Right atrium auricular region (tissue), 2 donors: ENCODE measurements at regions not wholly inside any gene's neighbourhood (a gene's known extent, or its start where the extent isn't known, plus 50 kb on each side); places are given as distances from the start of the nearest gene placed in this dataset.

Source experiments
- DNase-seq: peaks from one replicate; pipeline ENCODE4 v3.0.0-alpha.2; 2019; ENCODE audit warnings: low spot score
- H3K27ac ChIP-seq, 2 donors: fragments of 200-600 bp; sonication (generic); 1 replicate in 1 of 2; 2 replicates in 1 of 2; pipeline ENCODE4 v1.5.1; 2016 to 2019
- H3K27me3 ChIP-seq, 2 donors: fragments of 200-600 bp; sonication (generic); one replicate each; pipeline versions ENCODE4 v1.5.1 to v1.6.0; 2017 to 2019
- H3K36me3 ChIP-seq: fragments of 200-600 bp; sonication (generic); one replicate; pipeline ENCODE4 v1.5.1; 2016
- H3K4me1 ChIP-seq, 2 donors: fragments of 200-600 bp; sonication (generic); one replicate each; pipeline versions ENCODE4 v1.5.1 to v1.6.0; 2017 to 2019
- H3K4me3 ChIP-seq, 2 donors: fragments of 200-600 bp; sonication (generic); 1 replicate in 1 of 2; 2 replicates in 1 of 2; pipeline ENCODE4 v1.5.1; 2017 to 2019; ENCODE audit warnings: mild to moderate bottlenecking in 1 of 2, moderate library complexity in 1 of 2
- H3K9me3 ChIP-seq, 2 donors: fragments of 200-600 bp; sonication (generic); one replicate each; pipeline ENCODE4 v1.5.1; 2019
- TF ChIP-seq, protein P1 (sequence below), 2 donors: fragments of 200-600 bp; sonication (generic); IDR thresholded peaks; one replicate each; pipeline ENCODE4 v1.5.1; 2019; ENCODE audit warnings: antibody characterized with exemption in 2 of 2

DNA sequence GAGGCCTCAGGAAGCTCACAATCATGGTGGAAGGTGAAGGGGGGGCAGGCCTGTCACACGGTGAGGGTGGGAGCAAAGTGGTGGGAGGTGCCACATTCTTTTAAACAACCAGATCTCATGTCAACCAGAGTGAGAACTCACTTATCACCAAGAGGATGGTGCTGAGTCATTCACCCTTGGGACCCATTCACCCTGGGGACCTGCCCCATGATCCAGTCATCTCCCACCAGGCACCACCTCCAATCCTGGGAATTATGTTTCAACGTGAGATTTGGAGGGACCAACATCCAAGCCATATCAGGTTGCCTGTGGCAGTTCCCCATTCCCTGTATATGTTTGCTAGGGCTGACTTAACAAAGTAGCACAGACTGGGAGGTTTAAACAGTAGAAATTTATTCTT, 318.4 kb upstream of the CLNK start:
- TF ChIP-seq, protein P1, sequence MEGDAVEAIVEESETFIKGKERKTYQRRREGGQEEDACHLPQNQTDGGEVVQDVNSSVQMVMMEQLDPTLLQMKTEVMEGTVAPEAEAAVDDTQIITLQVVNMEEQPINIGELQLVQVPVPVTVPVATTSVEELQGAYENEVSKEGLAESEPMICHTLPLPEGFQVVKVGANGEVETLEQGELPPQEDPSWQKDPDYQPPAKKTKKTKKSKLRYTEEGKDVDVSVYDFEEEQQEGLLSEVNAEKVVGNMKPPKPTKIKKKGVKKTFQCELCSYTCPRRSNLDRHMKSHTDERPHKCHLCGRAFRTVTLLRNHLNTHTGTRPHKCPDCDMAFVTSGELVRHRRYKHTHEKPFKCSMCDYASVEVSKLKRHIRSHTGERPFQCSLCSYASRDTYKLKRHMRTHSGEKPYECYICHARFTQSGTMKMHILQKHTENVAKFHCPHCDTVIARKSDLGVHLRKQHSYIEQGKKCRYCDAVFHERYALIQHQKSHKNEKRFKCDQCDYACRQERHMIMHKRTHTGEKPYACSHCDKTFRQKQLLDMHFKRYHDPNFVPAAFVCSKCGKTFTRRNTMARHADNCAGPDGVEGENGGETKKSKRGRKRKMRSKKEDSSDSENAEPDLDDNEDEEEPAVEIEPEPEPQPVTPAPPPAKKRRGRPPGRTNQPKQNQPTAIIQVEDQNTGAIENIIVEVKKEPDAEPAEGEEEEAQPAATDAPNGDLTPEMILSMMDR (IDR thresholded peaks at IDR 0.05): no peak
- no peaks in the 10 kb centered on the region for H3K27me3 ChIP-seq
- H3K36me3 ChIP-seq: no peaks in the 10 kb centered on the region
- H3K9me3 ChIP-seq: no peaks in the 10 kb centered on the region
- H3K27ac ChIP-seq: no peak overlapping the region
- no peaks in the 10 kb centered on the region for H3K4me1 ChIP-seq
- DNase-seq: no peak
- no peak overlapping the region for H3K4me3 ChIP-seq

DNA sequence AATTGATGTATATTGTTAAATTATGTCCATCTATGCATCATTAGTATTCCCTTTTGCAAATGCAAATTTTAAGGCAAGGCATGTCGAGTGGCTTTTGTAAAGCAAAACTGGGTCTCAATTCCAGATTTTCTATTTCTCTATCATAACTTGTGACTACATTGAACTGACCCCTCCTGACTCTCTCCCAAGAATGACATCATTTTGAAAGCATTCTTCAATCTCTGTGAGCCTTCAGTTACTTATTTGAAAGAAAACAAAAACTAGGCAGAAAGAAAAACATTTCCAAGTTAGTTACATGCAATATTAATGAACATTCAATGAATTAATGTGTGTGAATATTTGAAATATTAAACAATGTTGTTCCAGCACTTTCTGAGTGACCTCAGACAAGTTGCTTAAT, 314.3 kb upstream of the CLNK start:
- Histone ChIP-seq H3K27ac (no peak overlapping the region), H3K9me3 (no peaks in the 10 kb centered on the region)
- no peak for DNase-seq

DNA sequence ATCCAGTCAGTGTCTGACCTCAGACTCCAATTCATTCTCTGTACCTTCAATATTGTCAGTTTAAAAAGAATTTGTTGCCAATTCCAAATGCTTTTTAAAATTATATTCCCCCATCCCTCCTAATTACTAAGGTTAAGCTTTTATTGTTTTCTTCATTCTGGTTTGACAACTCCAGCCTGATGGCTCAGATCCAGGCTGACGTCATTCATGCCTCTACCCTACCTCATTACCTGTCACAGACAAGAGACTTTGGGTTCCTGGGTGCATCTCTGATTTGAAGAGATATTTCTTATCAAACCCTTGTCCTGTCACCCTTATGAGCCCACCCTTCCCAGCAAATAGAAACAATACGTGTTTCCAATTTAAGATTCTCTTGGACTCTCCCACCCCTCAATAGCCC, 300.2 kb upstream of the CLNK start:
- Histone ChIP-seq H3K9me3 (no peaks in the 10 kb centered on the region), H3K4me1 (no peaks in the 10 kb centered on the region), H3K4me3 (no peak overlapping the region), H3K36me3 (no peaks in the 10 kb centered on the region), H3K27me3 (no peaks in the 10 kb centered on the region), H3K27ac (no peak overlapping the region)
- DNase-seq: no peak
- TF ChIP-seq, protein P1 (IDR thresholded peaks at IDR 0.05): no peak

More for the DNA sequence above, 314.3 kb upstream of the CLNK start:
- no peaks in the 10 kb centered on the region for H3K4me1 ChIP-seq
- H3K36me3 ChIP-seq: no peaks in the 10 kb centered on the region
- TF ChIP-seq, protein P1 (IDR thresholded peaks at IDR 0.05): no peak
- H3K4me3 ChIP-seq: no peak overlapping the region
- H3K27me3 ChIP-seq: no peaks in the 10 kb centered on the region

DNA sequence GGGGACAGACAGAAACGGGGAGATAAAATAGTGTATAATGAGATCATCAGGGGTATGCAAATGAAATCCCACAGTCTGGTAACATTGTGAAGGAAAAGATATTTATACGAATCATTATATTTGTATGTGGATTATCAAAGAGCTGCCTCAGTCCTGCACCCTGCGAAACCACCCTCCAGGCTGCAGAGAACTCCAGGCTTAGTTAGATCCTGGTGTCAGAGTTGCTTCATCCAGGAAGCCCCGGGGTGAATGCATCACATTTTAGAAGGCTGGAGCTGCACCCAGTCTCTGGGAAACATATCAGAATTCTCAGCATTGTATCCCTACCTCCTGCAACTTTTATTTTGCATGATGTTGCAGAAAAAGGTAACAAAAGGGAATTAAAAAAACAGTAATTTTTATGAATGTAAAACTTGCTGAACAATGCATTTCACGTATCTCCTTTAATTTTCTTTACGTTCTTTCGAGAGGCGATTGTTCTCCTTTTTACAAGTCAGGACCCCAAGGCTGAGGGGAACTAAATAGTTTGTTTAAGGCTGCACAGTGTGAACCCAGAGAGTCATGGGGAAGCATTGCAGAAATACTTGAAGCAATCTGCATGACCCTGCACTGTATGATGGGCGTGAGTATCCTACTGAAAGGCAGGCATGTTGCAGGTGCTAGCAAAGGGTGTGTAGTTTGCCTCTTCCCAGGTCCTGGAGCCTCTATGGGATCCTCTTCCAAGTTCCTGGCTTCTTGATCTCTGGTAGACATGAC, 299.5 kb upstream of the CLNK start:
- no peaks in the 10 kb centered on the region for H3K4me1 ChIP-seq
- H3K4me3 ChIP-seq: no peak overlapping the region
- TF ChIP-seq, protein P1 (IDR thresholded peaks at IDR 0.05): no peak
- H3K36me3 ChIP-seq: no peaks in the 10 kb centered on the region
- no peak for DNase-seq
- H3K9me3 ChIP-seq: no peaks in the 10 kb centered on the region
- no peak overlapping the region for H3K27ac ChIP-seq
- H3K27me3 ChIP-seq: no peaks in the 10 kb centered on the region

DNA sequence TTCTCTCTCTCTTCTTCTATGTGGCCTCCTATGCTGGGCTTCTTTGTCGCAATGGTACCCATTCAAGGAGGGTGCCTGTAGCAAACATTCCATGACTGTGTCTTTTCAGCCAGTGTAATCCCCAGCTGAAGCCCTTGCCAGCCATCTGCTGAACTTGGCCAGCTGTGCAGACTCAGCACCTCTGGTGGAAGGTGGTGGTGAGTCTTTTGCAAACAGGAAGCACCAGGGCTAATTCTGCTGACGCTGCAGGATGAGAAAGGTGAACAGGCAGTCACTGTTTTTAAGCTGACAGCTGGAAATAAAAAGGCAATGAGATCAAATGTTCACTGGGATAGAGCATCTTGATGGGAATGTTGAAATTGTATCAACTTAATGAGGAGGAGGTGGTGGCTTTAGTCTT, 298.7 kb upstream of the CLNK start:
- DNase-seq: no peak
- Histone ChIP-seq H3K36me3 (no peaks in the 10 kb centered on the region), H3K27me3 (no peaks in the 10 kb centered on the region), H3K9me3 (no peaks in the 10 kb centered on the region), H3K4me1 (no peaks in the 10 kb centered on the region), H3K4me3 (no peak overlapping the region), H3K27ac (no peak overlapping the region)
- TF ChIP-seq, protein P1 (IDR thresholded peaks at IDR 0.05): no peak

DNA sequence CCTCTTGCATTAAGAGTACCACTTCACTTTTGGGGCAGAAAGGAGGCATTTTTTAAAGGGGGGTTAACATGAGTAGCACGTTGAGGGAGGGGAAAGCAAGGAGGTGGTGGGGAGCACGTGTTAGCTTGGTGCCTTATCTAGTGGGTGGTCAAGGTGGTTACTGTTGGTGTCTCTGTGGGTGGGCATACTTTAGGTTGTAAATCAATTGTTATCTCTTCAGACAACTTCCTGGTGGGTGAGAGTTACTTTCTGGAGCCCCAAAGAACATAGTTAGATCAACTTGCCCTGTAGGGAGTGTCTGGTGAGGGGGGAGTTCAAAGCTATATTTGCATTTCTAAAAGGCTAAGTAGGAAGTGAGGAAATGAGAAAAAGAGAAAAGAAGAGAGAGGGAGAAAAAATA, 297.7 kb upstream of the CLNK start:
- no peak overlapping the region for H3K27ac ChIP-seq
- no peak for DNase-seq

More for the DNA sequence above, 297.7 kb upstream of the CLNK start:
- no peaks in the 10 kb centered on the region for H3K9me3 ChIP-seq
- H3K27me3 ChIP-seq: no peaks in the 10 kb centered on the region
- H3K36me3 ChIP-seq: no peaks in the 10 kb centered on the region
- no peak overlapping the region for H3K4me3 ChIP-seq
- H3K4me1 ChIP-seq: no peaks in the 10 kb centered on the region
- TF ChIP-seq, protein P1 (IDR thresholded peaks at IDR 0.05): no peak
